Activated T-cell treated with anti-CD3 and anti-CD28 coated beads, Interleukin-2, amount 50 U/mL, for 48 hours (primary cell): ENCODE measurements at regions not wholly inside any gene's neighbourhood (a gene's known extent, or its start where the extent isn't known, plus 50 kb on each side); places are given as distances from the start of the nearest gene placed in this dataset.

ENCODE experiments used
- DNase-seq, 2 experiments: peaks; one replicate each; pipeline ENCODE4 v3.0.0-alpha.2; 2020

- no peak for DNase-seq
Observed at GRCh38 chr5:123787136-123787535, 275.2 kb downstream of the CSNK1G3 start.

DNA sequence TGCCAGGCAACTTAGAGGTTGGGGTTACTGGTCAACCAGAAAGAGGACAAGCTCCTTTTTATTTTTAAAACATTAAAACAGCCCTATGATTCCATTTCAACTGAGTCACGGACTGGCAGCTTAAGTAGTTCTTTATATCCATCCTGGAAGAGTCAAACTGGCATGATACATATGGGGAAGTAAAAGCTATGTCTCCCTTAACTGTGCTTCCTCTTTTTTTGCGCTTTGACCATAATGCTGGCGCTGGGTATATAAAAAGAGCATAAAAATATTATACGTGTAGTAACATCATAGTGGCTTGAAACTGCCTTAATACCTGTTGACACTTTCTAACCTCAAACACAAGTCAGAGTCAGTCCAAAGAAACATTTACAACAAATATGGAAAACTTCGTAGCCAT lies 274.4 kb downstream of the CSNK1G3 start:
- DNase-seq: no peak

GRCh38 chr5:123785162-123786071 lies 273.4 kb downstream of the CSNK1G3 start:
- DNase-seq: no peak

DNA sequence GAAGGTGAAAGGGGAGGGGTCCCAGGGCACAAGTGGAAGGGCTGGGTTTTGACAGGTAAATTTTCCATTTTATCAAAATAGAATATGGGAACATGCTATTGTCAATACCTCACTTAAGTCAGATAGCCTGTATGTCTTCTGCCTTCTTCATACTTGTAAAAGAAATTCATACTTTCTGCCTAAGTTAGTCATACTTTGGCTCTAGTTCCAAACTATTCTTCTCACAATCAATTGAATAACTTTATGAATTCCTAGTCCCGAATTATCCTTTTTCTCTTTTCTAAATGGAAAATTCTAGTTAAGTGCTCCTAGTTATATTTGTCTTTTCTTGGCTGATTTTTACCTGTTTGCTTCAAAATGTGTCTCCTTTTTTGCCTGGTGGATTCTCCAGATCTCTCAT lies 271.4 kb downstream of the CSNK1G3 start:
- no peak for DNase-seq

DNA sequence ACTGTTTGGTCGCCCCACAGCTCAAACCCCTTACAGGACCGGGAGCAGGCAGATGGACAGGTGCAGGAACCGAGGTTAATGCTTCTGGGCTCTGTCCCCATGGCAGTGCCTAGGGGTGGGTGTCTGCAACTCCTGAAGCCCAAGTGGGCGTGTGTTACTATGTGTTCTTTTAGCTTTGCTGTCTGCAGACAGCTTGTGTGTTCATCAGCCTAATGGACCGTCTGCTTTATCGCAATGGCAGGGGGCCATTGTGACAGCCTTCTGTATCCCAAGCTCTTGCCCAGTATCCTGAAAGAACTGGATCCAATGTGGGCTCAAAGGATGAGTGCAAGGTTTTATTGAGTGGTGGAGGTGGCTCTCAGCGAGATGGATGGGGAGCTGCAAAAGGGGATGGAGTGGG lies 266.7 kb downstream of the CSNK1G3 start:
- DNase-seq: no peak

DNA sequence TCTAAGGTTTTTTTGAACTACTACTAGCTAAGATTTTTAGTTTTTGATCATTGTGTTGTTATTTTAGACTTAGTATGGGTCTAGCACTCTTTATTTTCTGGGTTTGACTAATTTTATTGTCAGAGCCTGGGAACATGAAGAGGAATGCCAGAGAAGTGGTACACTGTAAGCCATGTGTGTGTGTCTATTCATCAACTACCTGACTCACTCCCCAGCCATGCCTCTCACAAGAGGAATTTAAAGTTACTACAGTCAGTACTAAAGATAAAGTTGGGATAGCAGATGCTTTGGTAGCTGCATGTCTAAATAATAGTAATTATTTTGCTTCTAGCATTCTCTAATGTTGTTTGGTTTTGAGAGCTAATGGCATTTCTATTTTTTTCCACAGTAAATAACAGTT lies 264.8 kb downstream of the CSNK1G3 start:
- DNase-seq: no peak

- DNase-seq: no peak
Observed at GRCh38 chr5:123771715-123772114, 259.7 kb downstream of the CSNK1G3 start.

DNA sequence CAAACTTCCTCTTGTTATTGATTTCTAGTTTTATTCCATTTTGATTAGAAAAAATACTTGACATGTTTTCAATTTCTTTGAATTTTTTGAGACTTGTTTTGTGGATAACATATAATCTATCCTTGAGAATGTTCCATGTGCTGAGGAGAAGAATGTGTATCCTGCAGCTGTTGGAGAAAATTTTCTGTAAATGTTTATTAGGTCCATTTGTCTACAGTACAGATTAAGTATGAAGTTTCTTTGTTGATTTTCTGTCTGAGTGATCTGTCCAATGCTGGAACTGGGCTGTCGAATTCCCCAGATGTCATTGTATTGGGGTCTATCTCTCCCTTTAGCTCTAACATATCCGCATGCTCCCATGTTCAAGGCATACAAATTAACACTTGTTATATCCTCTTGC lies 251.2 kb downstream of the CSNK1G3 start:
- DNase-seq: no peak

DNA sequence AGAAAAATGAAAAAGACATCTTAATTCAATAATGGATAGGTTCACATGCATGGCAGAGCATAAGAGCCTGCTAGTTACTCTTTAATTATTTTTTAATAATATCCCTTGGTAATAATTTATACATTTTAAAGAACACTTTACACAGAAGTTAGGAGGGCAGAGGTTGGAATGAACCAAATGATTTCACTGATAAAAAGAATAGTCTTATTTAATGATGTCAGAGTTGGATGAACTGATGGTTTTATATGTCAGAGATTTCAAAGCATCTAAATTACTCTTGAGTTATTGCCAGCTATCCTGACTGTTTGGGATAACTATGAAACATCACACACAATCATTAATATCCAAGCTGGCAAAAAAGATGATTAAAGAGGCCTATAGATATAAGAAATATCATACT lies 244.8 kb downstream of the CSNK1G3 start:
- no peak for DNase-seq

GRCh38 chr5:123756318-123756665 lies 244.3 kb downstream of the CSNK1G3 start:
- no peak for DNase-seq

GRCh38 chr5:123755653-123756317 lies 243.8 kb downstream of the CSNK1G3 start:
- no peak for DNase-seq

DNA sequence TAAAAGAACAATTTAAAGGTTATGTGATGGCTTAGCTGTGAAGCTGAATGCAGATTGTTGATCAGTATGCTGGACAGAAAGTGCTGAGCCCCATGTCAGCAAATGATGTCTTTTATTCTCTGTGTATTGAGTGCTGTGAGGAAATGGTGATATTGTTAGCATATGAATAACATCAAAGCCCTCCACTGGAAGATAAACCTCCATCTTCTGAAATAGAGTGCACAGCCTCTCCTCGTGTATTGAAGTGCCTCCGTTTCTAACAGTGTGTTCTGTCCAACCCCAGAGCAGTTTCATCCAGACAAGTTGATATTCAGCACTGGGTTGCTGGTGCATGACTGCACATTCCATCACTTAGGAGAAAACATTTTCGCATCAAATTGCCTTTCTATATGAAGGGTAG lies 242.9 kb downstream of the CSNK1G3 start:
- DNase-seq: no peak

DNA sequence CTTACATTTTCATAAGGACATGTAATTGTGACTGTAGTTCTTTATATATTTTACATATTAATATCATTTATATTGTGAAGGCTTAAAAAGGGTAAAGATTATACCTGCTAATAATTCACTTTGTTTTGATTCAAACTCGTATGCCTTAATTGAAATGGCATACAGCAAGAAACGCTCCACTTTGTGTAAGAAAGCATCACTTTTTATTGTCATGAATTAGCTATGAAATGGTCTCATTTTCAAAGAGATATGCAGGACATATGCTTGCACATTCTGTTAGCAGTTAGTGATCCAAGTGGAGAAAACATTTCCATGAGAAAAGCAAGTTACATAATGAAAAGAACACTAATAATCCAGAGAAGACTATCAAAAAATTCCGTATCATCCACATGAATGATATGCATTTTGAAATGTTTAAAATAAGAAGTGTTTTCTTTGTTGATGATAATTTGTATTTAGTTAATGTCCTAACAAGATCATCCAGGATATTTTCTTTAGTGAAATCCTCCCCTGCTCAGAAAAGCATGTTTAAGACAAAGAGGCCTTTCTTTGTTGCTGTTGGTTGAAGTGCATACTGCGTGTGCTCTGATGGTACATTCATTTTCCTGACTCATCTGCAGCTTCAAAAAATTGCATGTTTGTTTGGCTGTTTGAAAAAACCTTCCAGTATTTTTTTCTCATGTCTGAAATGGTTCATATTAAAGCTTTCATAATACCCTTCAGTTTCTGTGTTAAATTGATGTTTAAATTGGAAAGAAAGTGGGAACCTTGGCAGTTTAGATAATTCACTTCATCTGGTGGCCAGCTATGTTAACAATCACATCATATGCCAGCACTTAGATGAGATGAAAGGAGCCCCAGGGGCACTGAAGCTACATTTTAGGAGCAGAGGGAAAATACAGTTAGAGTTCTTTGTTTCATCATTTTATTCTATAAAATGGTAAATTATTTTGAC lies 242.2 kb downstream of the CSNK1G3 start:
- DNase-seq: no peak

DNA sequence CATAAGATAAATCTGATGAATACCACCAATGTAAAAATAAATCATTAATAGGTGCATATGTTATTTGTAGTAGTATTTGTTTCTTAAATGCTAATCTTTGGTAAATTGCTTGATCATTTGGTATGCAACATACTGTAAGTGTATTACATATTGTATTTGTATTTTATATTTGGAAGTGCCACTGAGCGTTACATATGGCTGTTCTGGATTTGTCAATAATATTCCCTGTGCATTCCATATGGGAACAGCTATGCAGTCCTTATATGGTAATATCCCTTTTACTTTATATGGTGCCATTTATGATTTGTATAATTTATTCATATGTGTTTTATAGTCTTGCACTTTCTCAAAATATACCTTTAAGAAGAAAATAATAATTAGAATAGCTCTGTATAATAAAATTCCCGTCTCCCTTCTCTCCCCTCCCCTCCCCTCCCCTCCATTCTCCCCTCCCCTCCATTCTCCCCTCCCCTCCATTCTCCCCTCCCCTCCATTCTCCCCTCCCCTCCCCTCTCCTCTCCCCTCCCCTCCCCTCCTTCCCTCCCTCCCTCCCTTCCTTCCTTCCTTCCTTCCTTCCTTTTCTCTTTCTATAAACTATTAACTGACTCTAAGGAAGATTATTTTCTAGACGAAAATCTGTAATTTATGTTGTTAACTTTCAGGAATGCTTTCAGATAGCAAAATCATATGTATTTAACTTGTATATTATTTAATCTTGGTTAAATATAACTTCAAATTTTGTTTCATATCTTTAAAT lies 241.4 kb downstream of the CSNK1G3 start:
- DNase-seq: no peak

- no peak for DNase-seq
Observed at GRCh38 chr5:123752552-123753179, 240.7 kb downstream of the CSNK1G3 start.

- no peak for DNase-seq
Observed at GRCh38 chr5:123751670-123752069, 239.7 kb downstream of the CSNK1G3 start.

DNA sequence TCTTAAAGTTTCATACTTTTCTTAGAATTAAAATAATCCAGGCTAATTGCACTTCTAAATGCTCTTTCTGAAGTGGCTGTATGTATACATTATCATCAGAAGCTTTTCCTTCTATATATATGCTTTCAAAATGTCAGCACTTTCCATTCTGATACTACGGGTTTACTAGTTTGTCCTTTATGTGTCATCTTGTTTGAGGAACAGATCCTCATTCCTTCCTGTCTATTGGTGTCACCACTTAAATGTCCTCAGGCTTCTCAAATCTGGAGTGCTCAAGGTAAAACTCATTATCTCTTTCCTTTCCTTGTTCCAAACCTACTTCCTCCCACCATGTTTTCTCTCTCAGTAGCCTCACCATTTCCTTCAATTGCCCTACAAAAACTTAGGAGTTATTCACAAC lies 236.3 kb downstream of the CSNK1G3 start:
- DNase-seq: no peak

DNA sequence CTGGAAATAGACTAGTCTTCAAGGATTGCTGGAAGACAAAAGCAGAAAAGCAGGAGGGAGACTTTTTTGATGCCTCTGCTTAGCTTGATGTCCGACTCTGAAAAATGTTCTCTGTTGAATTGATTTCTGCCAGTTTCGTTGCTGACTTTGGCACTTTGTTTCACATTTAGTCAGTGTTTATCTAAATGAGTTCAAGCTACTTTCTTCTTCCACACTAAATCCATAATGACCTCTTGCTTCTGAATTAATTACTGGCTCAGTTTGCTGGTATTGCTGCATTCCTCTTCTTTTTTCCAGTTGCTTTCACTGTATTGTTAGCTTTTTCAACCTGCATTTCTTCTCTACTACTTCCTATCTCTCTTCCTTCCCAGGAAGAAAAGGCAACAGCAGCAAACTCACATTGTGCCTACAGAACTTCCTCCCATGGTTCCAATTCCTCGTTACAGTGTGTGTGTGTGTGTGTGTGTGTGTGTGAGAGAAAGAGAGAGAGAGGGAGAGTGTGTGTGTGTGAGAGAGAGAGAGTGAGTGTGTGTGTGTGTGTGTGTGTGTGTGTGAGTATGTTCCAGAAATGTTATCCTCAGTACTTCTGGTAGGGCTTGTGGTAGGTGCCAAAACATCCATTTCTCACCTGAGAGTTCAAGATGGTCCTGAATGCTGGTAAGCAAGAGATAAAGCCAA lies 234.8 kb downstream of the CSNK1G3 start:
- DNase-seq: no peak

- no peak for DNase-seq
Observed at GRCh38 chr5:123743990-123744583, 232.1 kb downstream of the CSNK1G3 start.

DNA sequence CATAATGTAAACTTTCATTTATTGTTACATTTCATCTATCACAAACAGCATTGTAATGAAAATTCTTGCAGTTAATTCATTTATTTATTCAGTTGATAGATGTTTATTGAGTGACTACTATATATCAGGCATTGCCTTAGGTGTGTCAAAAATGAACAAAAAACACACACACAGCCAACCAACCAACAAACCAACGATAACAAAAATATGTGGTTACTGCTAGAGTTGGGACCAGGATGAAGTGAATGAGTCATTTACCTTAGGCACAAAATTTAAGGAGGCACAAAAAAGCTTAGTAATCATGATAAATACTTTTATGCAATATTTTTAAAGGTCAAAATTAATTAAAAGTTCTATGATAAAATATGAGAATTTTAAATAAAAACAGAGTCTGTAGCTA lies 223.4 kb downstream of the CSNK1G3 start:
- no peak for DNase-seq

DNA sequence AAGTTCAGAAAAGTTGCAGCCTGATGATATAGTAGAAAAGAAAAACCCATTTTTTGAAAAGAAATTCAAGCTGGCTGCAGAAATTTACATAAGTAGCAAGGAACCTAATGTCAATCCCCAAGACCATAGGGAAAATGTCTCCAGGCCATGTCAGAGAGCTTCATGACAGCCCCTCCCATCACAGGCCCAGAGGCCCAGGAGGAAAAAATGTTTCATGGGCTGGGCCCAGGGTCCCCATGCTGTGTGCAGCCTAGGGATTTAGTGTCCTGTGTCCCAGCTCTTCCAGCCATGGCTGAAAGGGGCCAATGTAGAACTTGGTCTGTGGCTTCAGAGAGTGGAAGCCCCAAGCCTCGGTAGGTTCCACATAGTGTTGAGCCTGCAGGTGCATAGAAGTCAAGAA lies 220.3 kb downstream of the CSNK1G3 start:
- no peak for DNase-seq
